Activated CD8-positive, alpha-beta T cell treated with anti-CD3 and anti-CD28 coated beads, Interleukin-2, amount 10 ng/mL, durations not matched to agents 7 days and 5 days (primary cell): ENCODE measurements at regions not wholly inside any gene's neighbourhood (a gene's known extent, or its start where the extent isn't known, plus 50 kb on each side); places are given as distances from the start of the nearest gene placed in this dataset.
"Not testable (repeated sequence)": the region's sequence is repeated elsewhere in the genome, so short reads cannot be mapped to it uniquely, and the experiment has no call there.

Experiments used
- ATAC-seq: fragments of 150-1000 bp; cut with Tn5 transposase; one replicate; pipeline ENCODE4 v1.10.0; 2021; ENCODE audit warnings: moderate library complexity
- CTCF ChIA-PET: fragments of 350-600 bp; sonication (Branson Sonifier 250); formaldehyde crosslinking; loops from one replicate; lab custom pipeline; 2021; ENCODE audit warnings: antibody characterized with exemption; lab: Charles Lee
- POLR2A ChIA-PET: fragments of 350-600 bp; sonication (Branson Sonifier 250); formaldehyde crosslinking; loops from one replicate; lab custom pipeline; 2021; ENCODE audit warnings: antibody characterized with exemption; lab: Charles Lee
- DNase-seq: peaks from one replicate; pipeline ENCODE4 v3.0.0-alpha.2; 2020
- H3K27ac Mint-ChIP-seq: one replicate; pipeline ENCODE4 v1.8.0; 2021; ENCODE audit warnings: mild to moderate bottlenecking, mixed read lengths
- H3K27me3 Mint-ChIP-seq: one replicate; pipeline ENCODE4 v1.8.0; 2021; ENCODE audit warnings: low read depth, mixed read lengths
- H3K36me3 Mint-ChIP-seq: one replicate; pipeline ENCODE4 v1.8.0; 2021; ENCODE audit warnings: low read depth, mixed read lengths
- H3K4me1 Mint-ChIP-seq: one replicate; pipeline ENCODE4 v1.8.0; 2021; ENCODE audit warnings: low read depth, mixed read lengths
- H3K4me3 Mint-ChIP-seq: one replicate; pipeline ENCODE4 v1.8.0; 2021; ENCODE audit warnings: mild to moderate bottlenecking, mixed read lengths
- H3K9me3 Mint-ChIP-seq: one replicate; pipeline ENCODE4 v1.8.0; 2022; ENCODE audit warnings: mixed read lengths; ENCODE audit not compliant: insufficient read depth

- no peaks in the 10 kb centered on the region for H3K27me3 Mint-ChIP-seq
- ATAC-seq (no peak), DNase-seq (no peak)
- no peaks in the 10 kb centered on the region for H3K4me1 Mint-ChIP-seq
- H3K4me3 Mint-ChIP-seq, result no peak overlapping the region
- ChIA-PET CTCF (no interaction called here), POLR2A (no interaction called here)
- no peaks in the 10 kb centered on the region for H3K36me3 Mint-ChIP-seq
- H3K9me3 Mint-ChIP-seq, result peaks cover 19% of the 10 kb centered on the region
- no peak overlapping the region for H3K27ac Mint-ChIP-seq
These were observed 1317.7 kb downstream of the CDH11 start for GRCh38 chr16:63804126-63804525.

GRCh38 chr16:63789603-63790002 lies 1332.3 kb downstream of the CDH11 start:
- POLR2A ChIA-PET, result no interaction called here
- Mint-ChIP-seq H3K27me3 (no peaks in the 10 kb centered on the region), H3K9me3 (peaks cover 12% of the 10 kb centered on the region), H3K4me3 (no peak overlapping the region), H3K4me1 (no peaks in the 10 kb centered on the region), H3K27ac (no peak overlapping the region), H3K36me3 (no peaks in the 10 kb centered on the region)
- DNase-seq, result no peak
- no peak for ATAC-seq
- CTCF ChIA-PET, result no interaction called here

GRCh38 chr16:63787014-63787413 lies 1334.8 kb downstream of the CDH11 start:
- POLR2A ChIA-PET, result no interaction called here

GRCh38 chr16:63785170-63785569 lies 1336.7 kb downstream of the CDH11 start:
- no peak for DNase-seq
- no peak overlapping the region for H3K4me3 Mint-ChIP-seq
- no peaks in the 10 kb centered on the region for H3K4me1 Mint-ChIP-seq
- CTCF ChIA-PET, result no interaction called here
- no peaks in the 10 kb centered on the region for H3K36me3 Mint-ChIP-seq
- peaks cover 23% of the 10 kb centered on the region for H3K9me3 Mint-ChIP-seq
- H3K27ac Mint-ChIP-seq, result no peak overlapping the region
- POLR2A ChIA-PET, result no interaction called here
- ATAC-seq, result no peak
- H3K27me3 Mint-ChIP-seq, result no peaks in the 10 kb centered on the region

More at GRCh38 chr16:63787014-63787413, 1334.8 kb downstream of the CDH11 start:
- Mint-ChIP-seq H3K9me3 (peaks cover 18% of the 10 kb centered on the region), H3K27ac (no peak overlapping the region), H3K36me3 (no peaks in the 10 kb centered on the region), H3K4me3 (no peak overlapping the region), H3K27me3 (no peaks in the 10 kb centered on the region), H3K4me1 (no peaks in the 10 kb centered on the region)
- CTCF ChIA-PET, result no interaction called here
- no peak for DNase-seq
- no peak for ATAC-seq

DNA sequence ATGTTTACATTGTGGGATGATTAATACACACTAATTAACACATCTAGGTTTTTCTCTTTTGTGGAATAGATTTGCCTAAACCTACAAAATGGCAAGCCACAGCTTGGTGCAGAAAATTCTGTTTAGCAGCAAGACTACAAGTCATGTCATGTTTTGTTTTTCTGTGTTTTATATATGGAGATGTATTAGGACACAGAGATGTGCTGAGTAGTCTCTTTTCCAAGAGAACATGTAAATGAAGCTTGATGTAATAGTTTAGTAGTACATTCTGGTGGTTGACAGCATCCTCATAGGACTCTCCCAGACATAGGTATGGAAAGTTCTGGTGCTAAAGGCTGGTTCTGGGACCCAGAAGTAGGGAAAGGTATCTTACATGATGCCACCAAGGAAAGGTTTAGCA lies 1345.4 kb downstream of the CDH11 start:
- DNase-seq (no peak), ATAC-seq (no peak)
- Mint-ChIP-seq H3K9me3 (peaks cover 25% of the 10 kb centered on the region), H3K36me3 (no peaks in the 10 kb centered on the region), H3K4me1 (no peaks in the 10 kb centered on the region), H3K27me3 (no peaks in the 10 kb centered on the region), H3K4me3 (no peak overlapping the region), H3K27ac (no peak overlapping the region)
- ChIA-PET POLR2A (no interaction called here), CTCF (no interaction called here)

DNA sequence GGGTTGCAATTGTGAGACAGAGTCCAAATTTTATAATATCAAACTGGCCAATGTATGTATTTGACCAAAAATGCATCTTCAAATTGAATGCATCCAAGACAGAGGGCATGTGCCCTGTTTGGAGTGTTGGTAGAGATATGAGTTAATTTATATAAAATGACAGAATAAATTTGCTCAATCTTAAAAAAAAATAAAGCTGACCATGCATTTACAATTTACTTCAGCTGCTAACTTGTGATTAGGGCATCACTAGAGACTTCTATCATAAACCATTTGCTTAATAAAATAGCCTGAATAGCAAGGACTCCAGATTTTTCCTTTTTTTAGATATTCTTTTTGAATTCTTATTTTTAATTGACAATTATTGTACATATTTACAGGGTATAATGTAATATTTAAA lies 1345.8 kb downstream of the CDH11 start:
- POLR2A ChIA-PET, result no interaction called here
- no peaks in the 10 kb centered on the region for H3K27me3 Mint-ChIP-seq
- no peaks in the 10 kb centered on the region for H3K4me1 Mint-ChIP-seq
- H3K36me3 Mint-ChIP-seq, result no peaks in the 10 kb centered on the region
- no peak overlapping the region for H3K4me3 Mint-ChIP-seq
- CTCF ChIA-PET, result no interaction called here
- DNase-seq (no peak), ATAC-seq (no peak)
- no peak overlapping the region for H3K27ac Mint-ChIP-seq
- peaks cover 28% of the 10 kb centered on the region for H3K9me3 Mint-ChIP-seq

DNA sequence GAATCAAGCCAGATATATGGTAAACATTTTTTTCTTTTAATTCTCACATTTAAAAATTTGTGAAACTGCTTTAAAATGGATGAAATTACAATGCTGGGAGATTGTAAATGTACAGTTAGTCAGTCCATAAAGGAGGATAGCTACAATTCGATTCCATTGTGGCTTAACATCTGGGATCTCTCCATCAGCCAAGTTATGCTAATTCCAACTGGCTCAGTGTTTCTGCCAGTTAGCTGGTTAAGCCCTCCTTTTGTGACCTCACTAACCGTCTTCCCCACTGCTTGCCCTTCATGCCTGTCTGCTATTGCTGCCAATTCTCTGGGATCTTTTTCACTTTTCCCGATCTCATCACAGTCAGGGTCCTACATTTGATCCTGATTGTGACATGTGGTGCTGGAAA lies 1347.6 kb downstream of the CDH11 start:
- Mint-ChIP-seq H3K36me3 (no peaks in the 10 kb centered on the region), H3K27ac (no peak overlapping the region)

GRCh38 chr16:63769211-63769610 lies 1352.7 kb downstream of the CDH11 start:
- H3K4me1 Mint-ChIP-seq, result no peaks in the 10 kb centered on the region
- ATAC-seq (no peak), DNase-seq (no peak)
- H3K27ac Mint-ChIP-seq, result no peak overlapping the region
- no peaks in the 10 kb centered on the region for H3K36me3 Mint-ChIP-seq
- H3K9me3 Mint-ChIP-seq, result peaks cover 36% of the 10 kb centered on the region
- H3K27me3 Mint-ChIP-seq, result no peaks in the 10 kb centered on the region
- ChIA-PET CTCF (no interaction called here), POLR2A (no interaction called here)
- H3K4me3 Mint-ChIP-seq, result no peak overlapping the region

More for the DNA sequence above, 1347.6 kb downstream of the CDH11 start:
- DNase-seq (no peak), ATAC-seq (no peak)
- POLR2A ChIA-PET, result no interaction called here
- Mint-ChIP-seq H3K9me3 (peaks cover 26% of the 10 kb centered on the region), H3K4me1 (no peaks in the 10 kb centered on the region), H3K4me3 (no peak overlapping the region), H3K27me3 (no peaks in the 10 kb centered on the region)
- CTCF ChIA-PET, result no interaction called here

- H3K27ac Mint-ChIP-seq, POLR2A ChIA-PET, H3K4me1 Mint-ChIP-seq, ATAC-seq, H3K27me3 Mint-ChIP-seq, DNase-seq, H3K36me3 Mint-ChIP-seq, CTCF ChIA-PET, H3K4me3 Mint-ChIP-seq: not testable (repeated sequence)
- peaks cover 33% of the 10 kb centered on the region for H3K9me3 Mint-ChIP-seq
These were observed 1361.6 kb downstream of the CDH11 start for GRCh38 chr16:63760246-63760645.

GRCh38 chr16:63752347-63752746 lies 1369.5 kb downstream of the CDH11 start:
- Mint-ChIP-seq H3K4me3 (no peak overlapping the region), H3K9me3 (peaks cover 13% of the 10 kb centered on the region), H3K27me3 (no peaks in the 10 kb centered on the region), H3K4me1 (no peaks in the 10 kb centered on the region), H3K27ac (no peak overlapping the region), H3K36me3 (no peaks in the 10 kb centered on the region)
- ATAC-seq, result no peak
- ChIA-PET CTCF (no interaction called here), POLR2A (no interaction called here)
- no peak for DNase-seq

- Mint-ChIP-seq H3K4me3 (no peak overlapping the region), H3K9me3 (peaks cover 6% of the 10 kb centered on the region), H3K27ac (no peak overlapping the region), H3K36me3 (no peaks in the 10 kb centered on the region), H3K4me1 (no peaks in the 10 kb centered on the region), H3K27me3 (no peaks in the 10 kb centered on the region)
- POLR2A ChIA-PET, result no interaction called here
- CTCF ChIA-PET, result no interaction called here
- no peak for ATAC-seq
- no peak for DNase-seq
These were observed 1372.6 kb downstream of the CDH11 start for GRCh38 chr16:63749276-63749675.

- Mint-ChIP-seq H3K27ac (no peak overlapping the region), H3K4me1 (no peaks in the 10 kb centered on the region), H3K36me3 (no peaks in the 10 kb centered on the region), H3K4me3 (no peak overlapping the region), H3K9me3 (peaks cover 23% of the 10 kb centered on the region), H3K27me3 (no peaks in the 10 kb centered on the region)
- CTCF ChIA-PET, result no interaction called here
- ATAC-seq (no peak), DNase-seq (no peak)
- POLR2A ChIA-PET, result no interaction called here
These were observed 1376.4 kb downstream of the CDH11 start for GRCh38 chr16:63745456-63745855.

DNA sequence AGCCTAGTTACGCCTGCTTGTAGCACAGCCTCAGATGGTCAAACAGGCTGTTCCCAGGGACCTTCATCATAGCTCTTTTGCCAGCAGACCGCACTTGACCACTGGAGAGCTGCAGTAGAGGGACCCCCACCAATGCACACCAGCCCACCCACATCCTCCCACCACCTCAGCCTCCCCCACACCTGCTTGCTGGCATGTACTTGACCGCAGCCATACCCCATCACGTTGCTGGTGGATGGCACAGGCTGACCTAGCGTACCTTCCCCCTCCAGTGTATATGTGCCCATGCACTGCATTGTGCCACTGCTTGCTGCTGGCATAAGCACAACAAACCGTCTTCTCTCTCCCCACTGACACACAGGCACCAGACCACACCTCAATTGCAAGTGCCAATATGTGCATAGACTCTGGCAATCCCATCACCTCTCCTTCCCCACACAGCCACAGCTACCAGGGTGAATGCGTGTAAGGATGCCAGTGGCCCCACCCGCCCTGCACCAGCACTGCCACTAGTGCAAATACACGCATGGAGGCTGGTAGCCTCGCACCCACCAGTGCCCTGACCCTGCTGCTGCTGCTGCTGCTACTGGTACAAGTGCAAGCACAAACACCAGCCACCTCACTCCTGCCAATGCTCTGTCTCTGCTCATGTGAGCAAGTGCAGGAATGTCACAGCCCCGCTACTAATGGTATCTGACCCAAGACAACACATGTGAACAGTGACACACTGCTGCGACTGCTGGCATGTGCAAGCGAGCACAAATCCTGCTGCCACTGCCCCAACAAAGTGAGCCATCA lies 1377.6 kb downstream of the CDH11 start:
- no peak overlapping the region for H3K4me3 Mint-ChIP-seq
- no peak overlapping the region for H3K27ac Mint-ChIP-seq
- no peaks in the 10 kb centered on the region for H3K27me3 Mint-ChIP-seq
- ATAC-seq (no peak), DNase-seq (no peak)
- H3K9me3 Mint-ChIP-seq, result peaks cover 23% of the 10 kb centered on the region
- H3K36me3 Mint-ChIP-seq, result no peaks in the 10 kb centered on the region
- ChIA-PET CTCF (no interaction called here), POLR2A (no interaction called here)
- H3K4me1 Mint-ChIP-seq, result no peaks in the 10 kb centered on the region
